Effector memory CD4-positive, alpha-beta T cell (primary cell): ENCODE measurements at regions not wholly inside any gene's neighbourhood (a gene's known extent, or its start where the extent isn't known, plus 50 kb on each side); places are given as distances from the start of the nearest gene placed in this dataset.
A peak's percentile ranks its signal among the peaks of the same experiment; 100 is the strongest.
"Not testable (repeated sequence)": the region's sequence is repeated elsewhere in the genome, so short reads cannot be mapped to it uniquely, and the experiment has no call there.

Experiments used
- DNase-seq, 3 donors: peaks; one replicate each; pipeline ENCODE4 v3.0.0-alpha.2; 2020
- H3K27ac ChIP-seq: 2 replicates; pipeline ENCODE4 v1.7.0; 2013; ENCODE audit warnings: mild to moderate bottlenecking, low read length, moderate library complexity; ENCODE audit not compliant: insufficient read depth, poor library complexity, severe bottlenecking
- H3K27me3 ChIP-seq: replicated peaks from 2 replicates; pipeline ENCODE4 v1.7.0; 2013; ENCODE audit warnings: mild to moderate bottlenecking, low read length; ENCODE audit not compliant: insufficient read depth, control insufficient read depth, poor library complexity, severe bottlenecking
- H3K36me3 ChIP-seq: 2 replicates; pipeline ENCODE4 v1.7.0; 2013; ENCODE audit warnings: mild to moderate bottlenecking, low read length, moderate library complexity; ENCODE audit not compliant: control insufficient read depth, insufficient read depth
- H3K4me1 ChIP-seq: 2 replicates; pipeline ENCODE4 v1.7.0; 2013; ENCODE audit warnings: low read length, mild to moderate bottlenecking; ENCODE audit not compliant: control insufficient read depth, insufficient read depth, poor library complexity, severe bottlenecking
- H3K4me3 ChIP-seq: 2 replicates; pipeline ENCODE4 v1.7.0; 2013; ENCODE audit warnings: low read length, low read depth, mild to moderate bottlenecking; ENCODE audit not compliant: insufficient read depth, poor library complexity, severe bottlenecking
- H3K9me3 ChIP-seq: 2 replicates; pipeline ENCODE4 v1.7.0; 2013; ENCODE audit warnings: mild to moderate bottlenecking, low read length, moderate library complexity; ENCODE audit not compliant: control insufficient read depth

GRCh38 chr4:4089716-4090419 lies 136.9 kb downstream of the OTOP1 start:
- H3K27ac ChIP-seq, H3K27me3 ChIP-seq, H3K4me3 ChIP-seq, DNase-seq, H3K9me3 ChIP-seq, H3K4me1 ChIP-seq, H3K36me3 ChIP-seq: not testable (repeated sequence)

- DNase-seq, H3K36me3 ChIP-seq, H3K4me1 ChIP-seq, H3K9me3 ChIP-seq, H3K27me3 ChIP-seq, H3K4me3 ChIP-seq, H3K27ac ChIP-seq: not testable (repeated sequence)
Measured at GRCh38 chr4:4090720-4091119, 136.0 kb downstream of the OTOP1 start.

GRCh38 chr4:4092159-4092558 lies 134.6 kb downstream of the OTOP1 start:
- not testable (repeated sequence) for H3K4me3 ChIP-seq, H3K36me3 ChIP-seq, DNase-seq, H3K27me3 ChIP-seq, H3K4me1 ChIP-seq, H3K27ac ChIP-seq, H3K9me3 ChIP-seq

GRCh38 chr4:4099610-4100009 lies 127.1 kb downstream of the OTOP1 start:
- not testable (repeated sequence) for H3K4me1 ChIP-seq, H3K4me3 ChIP-seq, DNase-seq, H3K27me3 ChIP-seq, H3K27ac ChIP-seq, H3K9me3 ChIP-seq, H3K36me3 ChIP-seq

- DNase-seq, H3K36me3 ChIP-seq, H3K4me1 ChIP-seq, H3K4me3 ChIP-seq, H3K9me3 ChIP-seq, H3K27me3 ChIP-seq, H3K27ac ChIP-seq: not testable (repeated sequence)
Measured at GRCh38 chr4:4106923-4107322, 119.8 kb downstream of the OTOP1 start.

GRCh38 chr4:4107411-4108107 lies 119.2 kb downstream of the OTOP1 start:
- H3K4me3 ChIP-seq, H3K27me3 ChIP-seq, H3K36me3 ChIP-seq, H3K9me3 ChIP-seq, H3K27ac ChIP-seq, H3K4me1 ChIP-seq: not testable (repeated sequence)
- DNase-seq, result peak; percentile 30 to 53 (median 42)

- not testable (repeated sequence) for H3K27ac ChIP-seq, DNase-seq
Measured at GRCh38 chr4:4115381-4115780, 111.3 kb downstream of the OTOP1 start.

GRCh38 chr4:4116901-4117300 lies 109.8 kb downstream of the OTOP1 start:
- H3K27ac ChIP-seq, H3K27me3 ChIP-seq, H3K4me1 ChIP-seq, H3K36me3 ChIP-seq, H3K9me3 ChIP-seq, DNase-seq, H3K4me3 ChIP-seq: not testable (repeated sequence)

More at GRCh38 chr4:4115381-4115780, 111.3 kb downstream of the OTOP1 start:
- H3K36me3 ChIP-seq, H3K9me3 ChIP-seq, H3K27me3 ChIP-seq, H3K4me3 ChIP-seq, H3K4me1 ChIP-seq: not testable (repeated sequence)

GRCh38 chr4:4134368-4134767 lies 92.4 kb downstream of the OTOP1 start:
- H3K27me3 ChIP-seq, H3K4me3 ChIP-seq, H3K27ac ChIP-seq, H3K4me1 ChIP-seq, H3K9me3 ChIP-seq, DNase-seq, H3K36me3 ChIP-seq: not testable (repeated sequence)

GRCh38 chr4:4136621-4137020 lies 90.1 kb downstream of the OTOP1 start:
- not testable (repeated sequence) for H3K36me3 ChIP-seq, H3K4me1 ChIP-seq, DNase-seq, H3K9me3 ChIP-seq, H3K27me3 ChIP-seq, H3K4me3 ChIP-seq, H3K27ac ChIP-seq
